ENCODE measurements at regions not wholly inside any gene's neighbourhood (a gene's known extent, or its start where the extent isn't known, plus 50 kb on each side); places are given as distances from the start of the nearest gene placed in this dataset.
A peak's percentile ranks its signal among the peaks of the same experiment; 100 is the strongest.

DNA sequence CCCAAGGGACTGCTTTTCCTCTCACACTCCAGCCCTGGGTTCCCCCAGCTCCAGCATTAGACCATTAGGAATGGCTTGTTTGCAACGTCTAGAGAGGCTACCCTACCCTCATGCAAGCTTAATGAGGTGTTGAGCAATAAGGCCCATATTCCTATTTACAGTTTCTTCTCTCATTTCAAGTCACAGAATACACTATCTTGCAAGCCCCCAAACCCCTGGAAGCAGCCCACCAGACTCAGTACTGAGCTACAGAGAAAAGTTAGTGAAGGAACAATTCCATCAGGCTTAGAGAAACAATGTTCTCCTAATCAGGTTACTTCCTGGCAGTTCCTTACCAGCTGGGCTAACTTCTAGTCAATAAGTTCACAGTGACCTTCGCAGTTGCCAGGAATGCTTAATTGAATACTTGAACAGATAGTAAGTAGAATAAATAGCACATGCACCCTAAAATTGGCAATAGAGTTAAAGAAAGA is 606.5 kb upstream of the NOX3 start:
- DNase-seq (ENCODE audit: low read depth) (no peak), FAIRE-seq (no peak)

DNA sequence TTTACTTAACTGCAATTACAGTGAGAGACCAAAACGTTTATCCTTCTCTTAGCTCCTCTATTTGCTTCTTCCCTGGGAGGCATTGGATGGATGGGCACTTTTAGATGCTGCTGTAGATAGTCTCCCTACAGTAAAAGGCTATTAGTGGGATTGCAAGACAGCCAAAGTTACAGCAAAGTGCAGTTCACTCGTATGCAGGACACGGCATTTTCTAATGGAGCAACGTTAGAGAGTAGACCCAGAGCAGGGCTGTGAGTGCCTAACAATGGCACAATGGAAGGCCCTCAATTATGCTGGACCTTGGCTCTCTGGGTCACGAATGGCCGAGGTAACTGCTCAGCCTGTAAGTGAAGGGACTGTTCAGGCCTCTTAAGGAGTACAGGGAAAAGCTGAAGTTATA is 605.8 kb upstream of the NOX3 start:
- FAIRE-seq: no peak
- no peak overlapping the region for H3K4me3 ChIP-seq (ENCODE audit: low read depth, low read length)
- no peaks in the 10 kb centered on the region for H3K36me3 ChIP-seq (ENCODE audit: control insufficient read depth, insufficient read depth, low read length)
- DNase-seq (ENCODE audit: low read depth): no peak
- H3K27me3 ChIP-seq (ENCODE audit: control insufficient read depth, insufficient read depth, low read length): no peaks in the 10 kb centered on the region
- TF ChIP-seq, protein P1, sequence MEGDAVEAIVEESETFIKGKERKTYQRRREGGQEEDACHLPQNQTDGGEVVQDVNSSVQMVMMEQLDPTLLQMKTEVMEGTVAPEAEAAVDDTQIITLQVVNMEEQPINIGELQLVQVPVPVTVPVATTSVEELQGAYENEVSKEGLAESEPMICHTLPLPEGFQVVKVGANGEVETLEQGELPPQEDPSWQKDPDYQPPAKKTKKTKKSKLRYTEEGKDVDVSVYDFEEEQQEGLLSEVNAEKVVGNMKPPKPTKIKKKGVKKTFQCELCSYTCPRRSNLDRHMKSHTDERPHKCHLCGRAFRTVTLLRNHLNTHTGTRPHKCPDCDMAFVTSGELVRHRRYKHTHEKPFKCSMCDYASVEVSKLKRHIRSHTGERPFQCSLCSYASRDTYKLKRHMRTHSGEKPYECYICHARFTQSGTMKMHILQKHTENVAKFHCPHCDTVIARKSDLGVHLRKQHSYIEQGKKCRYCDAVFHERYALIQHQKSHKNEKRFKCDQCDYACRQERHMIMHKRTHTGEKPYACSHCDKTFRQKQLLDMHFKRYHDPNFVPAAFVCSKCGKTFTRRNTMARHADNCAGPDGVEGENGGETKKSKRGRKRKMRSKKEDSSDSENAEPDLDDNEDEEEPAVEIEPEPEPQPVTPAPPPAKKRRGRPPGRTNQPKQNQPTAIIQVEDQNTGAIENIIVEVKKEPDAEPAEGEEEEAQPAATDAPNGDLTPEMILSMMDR (IDR thresholded peaks at IDR 0.05; ENCODE audit: insufficient read depth, low read length, severe bottlenecking): no peak

More for the DNA sequence above, 606.5 kb upstream of the NOX3 start:
- no peaks in the 10 kb centered on the region for H3K27me3 ChIP-seq (ENCODE audit: control insufficient read depth, insufficient read depth, low read length)
- H3K4me3 ChIP-seq (ENCODE audit: low read depth, low read length): no peak overlapping the region
- H3K36me3 ChIP-seq (ENCODE audit: control insufficient read depth, insufficient read depth, low read length): no peaks in the 10 kb centered on the region
- TF ChIP-seq, protein P1 (IDR thresholded peaks at IDR 0.05; ENCODE audit: insufficient read depth, low read length, severe bottlenecking): no peak

DNA sequence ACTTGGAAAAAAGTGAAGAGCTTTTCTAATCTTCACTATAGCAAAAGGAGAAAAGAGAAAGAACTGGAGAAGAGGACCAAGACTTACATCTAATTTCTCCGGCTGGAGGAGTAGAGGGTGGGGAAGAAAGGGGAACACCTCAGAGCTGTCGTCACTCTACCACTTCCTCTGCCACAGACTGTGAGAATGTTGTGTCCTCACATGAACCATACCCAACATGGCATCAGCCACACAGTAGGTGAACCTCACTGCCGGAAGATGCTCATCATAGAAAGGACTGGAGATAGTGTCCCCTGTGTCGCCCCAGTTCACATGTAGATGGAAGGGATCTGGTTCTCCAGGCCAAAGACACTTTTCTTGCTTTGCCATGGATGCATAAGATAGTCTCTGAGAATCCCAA is 604.4 kb upstream of the NOX3 start:
- no peaks in the 10 kb centered on the region for H3K36me3 ChIP-seq (ENCODE audit: control insufficient read depth, insufficient read depth, low read length)
- FAIRE-seq: peak; percentile 77

DNA sequence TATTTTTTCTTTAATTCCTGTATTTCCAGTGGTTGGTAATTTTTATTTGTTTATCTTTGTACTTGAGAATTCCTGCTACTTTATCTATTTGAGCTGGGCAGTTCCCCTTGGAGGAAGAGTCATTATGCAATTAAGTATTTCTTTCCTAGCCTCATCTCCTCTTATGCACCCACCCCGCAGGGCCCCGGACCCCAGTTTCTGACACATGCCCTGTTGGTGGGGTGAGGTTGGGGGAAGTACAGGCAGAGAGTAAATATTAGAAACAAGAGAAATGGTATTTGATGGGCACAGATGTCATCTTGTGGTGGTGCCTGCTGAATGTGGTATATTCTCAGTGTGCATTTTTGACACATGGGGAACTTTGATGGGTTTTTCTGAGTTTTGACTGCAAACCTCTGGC is 602.7 kb upstream of the NOX3 start:
- Histone ChIP-seq H3K27me3 (ENCODE audit: control insufficient read depth, insufficient read depth, low read length) (no peaks in the 10 kb centered on the region), H3K36me3 (ENCODE audit: control insufficient read depth, insufficient read depth, low read length) (no peaks in the 10 kb centered on the region), H3K4me3 (ENCODE audit: low read depth, low read length) (no peak overlapping the region)
- DNase-seq (ENCODE audit: low read depth): no peak
- TF ChIP-seq, protein P1 (IDR thresholded peaks at IDR 0.05; ENCODE audit: insufficient read depth, low read length, severe bottlenecking): no peak
- no peak for FAIRE-seq

More for the DNA sequence above, 604.4 kb upstream of the NOX3 start:
- TF ChIP-seq, protein P1 (IDR thresholded peaks at IDR 0.05; ENCODE audit: insufficient read depth, low read length, severe bottlenecking): no peak
- no peak overlapping the region for H3K4me3 ChIP-seq (ENCODE audit: low read depth, low read length)
- DNase-seq (ENCODE audit: low read depth): no peak
- H3K27me3 ChIP-seq (ENCODE audit: control insufficient read depth, insufficient read depth, low read length): no peaks in the 10 kb centered on the region

DNA sequence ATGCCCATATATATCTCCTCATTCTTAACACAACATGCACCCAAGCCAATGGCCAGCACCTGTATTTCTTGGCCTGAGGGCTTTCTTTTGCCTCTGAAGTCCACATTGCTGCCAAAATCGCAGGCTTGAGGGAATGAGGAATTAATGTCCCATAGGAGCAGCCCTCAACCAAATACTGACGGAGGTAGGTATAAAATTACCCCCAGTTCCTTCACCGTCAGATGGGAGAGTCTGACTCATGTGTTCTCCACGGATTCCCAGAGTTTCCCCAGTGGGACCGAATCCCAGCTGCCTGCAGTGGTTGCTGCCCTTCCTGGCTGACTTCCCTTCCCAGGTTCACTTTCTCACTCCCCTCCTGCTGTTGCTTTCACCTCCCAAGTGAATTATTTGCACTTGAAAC is 602.2 kb upstream of the NOX3 start:
- no peak for DNase-seq (ENCODE audit: low read depth)
- no peak overlapping the region for H3K4me3 ChIP-seq (ENCODE audit: low read depth, low read length)
- H3K36me3 ChIP-seq (ENCODE audit: control insufficient read depth, insufficient read depth, low read length): no peaks in the 10 kb centered on the region
- H3K27me3 ChIP-seq (ENCODE audit: control insufficient read depth, insufficient read depth, low read length): no peaks in the 10 kb centered on the region
- TF ChIP-seq, protein P1 (IDR thresholded peaks at IDR 0.05; ENCODE audit: insufficient read depth, low read length, severe bottlenecking): no peak
- FAIRE-seq: no peak

DNA sequence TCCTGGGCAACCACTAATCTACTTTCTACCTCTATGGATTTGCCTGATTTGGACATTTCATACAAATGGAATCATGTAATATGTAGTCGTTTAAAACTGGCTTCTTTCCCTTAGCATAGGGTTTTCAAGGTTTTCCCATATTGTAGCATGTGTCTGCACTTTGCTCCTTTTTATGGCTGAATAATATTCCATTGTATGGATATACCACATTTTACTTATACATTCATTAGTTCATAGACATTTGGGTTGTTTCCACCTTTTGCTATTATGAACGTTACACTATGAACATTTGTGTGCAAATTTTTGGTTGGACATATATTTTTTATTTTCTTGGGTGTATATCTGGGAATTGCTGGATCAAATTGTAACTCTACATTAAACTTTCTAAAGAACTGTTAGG is 600.4 kb upstream of the NOX3 start:
- no peaks in the 10 kb centered on the region for H3K36me3 ChIP-seq (ENCODE audit: control insufficient read depth, insufficient read depth, low read length)
- no peaks in the 10 kb centered on the region for H3K27me3 ChIP-seq (ENCODE audit: control insufficient read depth, insufficient read depth, low read length)
- FAIRE-seq: no peak
- H3K4me3 ChIP-seq (ENCODE audit: low read depth, low read length): no peak overlapping the region
- TF ChIP-seq, protein P1 (IDR thresholded peaks at IDR 0.05; ENCODE audit: insufficient read depth, low read length, severe bottlenecking): no peak
- no peak for DNase-seq (ENCODE audit: low read depth)
